Upper lobe of left lung (tissue), 4 donors: ENCODE measurements at regions not wholly inside any gene's neighbourhood (a gene's known extent, or its start where the extent isn't known, plus 50 kb on each side); places are given as distances from the start of the nearest gene placed in this dataset.

Experiments
- EP300 ChIP-seq, 4 donors: sonication (generic); formaldehyde crosslinking; IDR thresholded peaks; one replicate each; pipeline ENCODE4 v1.5.1; 2017; ENCODE audit warnings: antibody characterized with exemption in 4 of 4, control low read depth in 2 of 4
- POLR2A ChIP-seq, 4 donors: fragments of 450-650 bp; IDR thresholded peaks; one replicate each; pipeline ENCODE4 v1.5.1; 2016 to 2017; ENCODE audit warnings: antibody characterized with exemption in 4 of 4, mild to moderate bottlenecking in 2 of 4
- TF ChIP-seq, protein P1 (sequence below), 6 experiments: fragments of 450-650 bp in 4 of 6; fragments of 200-600 bp in 2 of 6; sonication (generic) in 2 of 6; IDR thresholded peaks; one replicate each; pipeline ENCODE4 v1.5.1; 2016 to 2019; ENCODE audit warnings: antibody characterized with exemption in 6 of 6

DNA sequence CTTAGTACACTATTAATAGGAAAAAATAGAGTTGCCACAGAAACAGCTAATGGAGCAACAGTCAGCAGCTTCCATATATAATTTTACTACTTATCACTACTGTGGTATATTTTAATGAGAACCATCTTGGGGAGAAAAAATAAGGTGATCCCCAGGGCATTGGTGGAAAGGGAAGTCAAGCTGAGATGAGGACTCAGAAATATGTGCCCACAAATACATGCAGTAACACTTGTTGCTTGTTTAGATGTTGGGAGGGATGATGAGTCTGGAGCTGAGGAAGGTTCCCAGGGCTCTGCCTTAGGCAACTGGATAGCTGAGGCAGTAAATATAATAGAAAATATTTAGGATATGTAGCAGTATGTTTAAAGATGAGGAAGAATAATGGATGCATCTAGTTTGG is 280.1 kb upstream of the PDE4D start:
- TF ChIP-seq, protein P1, sequence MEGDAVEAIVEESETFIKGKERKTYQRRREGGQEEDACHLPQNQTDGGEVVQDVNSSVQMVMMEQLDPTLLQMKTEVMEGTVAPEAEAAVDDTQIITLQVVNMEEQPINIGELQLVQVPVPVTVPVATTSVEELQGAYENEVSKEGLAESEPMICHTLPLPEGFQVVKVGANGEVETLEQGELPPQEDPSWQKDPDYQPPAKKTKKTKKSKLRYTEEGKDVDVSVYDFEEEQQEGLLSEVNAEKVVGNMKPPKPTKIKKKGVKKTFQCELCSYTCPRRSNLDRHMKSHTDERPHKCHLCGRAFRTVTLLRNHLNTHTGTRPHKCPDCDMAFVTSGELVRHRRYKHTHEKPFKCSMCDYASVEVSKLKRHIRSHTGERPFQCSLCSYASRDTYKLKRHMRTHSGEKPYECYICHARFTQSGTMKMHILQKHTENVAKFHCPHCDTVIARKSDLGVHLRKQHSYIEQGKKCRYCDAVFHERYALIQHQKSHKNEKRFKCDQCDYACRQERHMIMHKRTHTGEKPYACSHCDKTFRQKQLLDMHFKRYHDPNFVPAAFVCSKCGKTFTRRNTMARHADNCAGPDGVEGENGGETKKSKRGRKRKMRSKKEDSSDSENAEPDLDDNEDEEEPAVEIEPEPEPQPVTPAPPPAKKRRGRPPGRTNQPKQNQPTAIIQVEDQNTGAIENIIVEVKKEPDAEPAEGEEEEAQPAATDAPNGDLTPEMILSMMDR (IDR thresholded peaks at IDR 0.05), result no peak
- TF ChIP-seq EP300 (IDR thresholded peaks at IDR 0.05) (no peak), POLR2A (IDR thresholded peaks at IDR 0.05) (no peak)
